CD8-positive, alpha-beta memory T cell (primary cell): ENCODE measurements at regions not wholly inside any gene's neighbourhood (a gene's known extent, or its start where the extent isn't known, plus 50 kb on each side); places are given as distances from the start of the nearest gene placed in this dataset.
A peak's percentile ranks its signal among the peaks of the same experiment; 100 is the strongest.

Experiments used
- CTCF ChIA-PET: fragments of 350-600 bp; sonication (Branson Sonifier 250); formaldehyde crosslinking; loops from one replicate; lab custom pipeline; 2021; ENCODE audit warnings: antibody characterized with exemption; lab: Charles Lee
- POLR2A ChIA-PET: fragments of 350-600 bp; sonication (Branson Sonifier 250); formaldehyde crosslinking; loops from one replicate; lab custom pipeline; 2021; ENCODE audit warnings: antibody characterized with exemption; lab: Charles Lee
- DNase-seq, 5 donors: peaks; one replicate each; pipeline versions ENCODE4 v3.0.0 to v3.0.0-alpha.2; 2020 to 2022; ENCODE audit warnings: mixed read lengths in 1 of 5
- H3K27ac ChIP-seq: one replicate; pipeline ENCODE4 v1.7.0; 2013; ENCODE audit warnings: low read depth, mild to moderate bottlenecking, low read length, moderate library complexity
- H3K27me3 ChIP-seq: 2 replicates; pipeline ENCODE4 v1.7.0; 2013; ENCODE audit warnings: low read length, mild to moderate bottlenecking; ENCODE audit not compliant: insufficient read depth, poor library complexity, severe bottlenecking
- H3K36me3 ChIP-seq: 2 replicates; pipeline ENCODE4 v1.7.0; 2013; ENCODE audit warnings: mild to moderate bottlenecking, low read length, moderate library complexity; ENCODE audit not compliant: insufficient read depth
- H3K4me1 ChIP-seq: 2 replicates; pipeline ENCODE4 v1.7.0; 2013; ENCODE audit warnings: mild to moderate bottlenecking, low read length, moderate library complexity; ENCODE audit not compliant: insufficient read depth
- H3K4me3 ChIP-seq: 2 replicates; pipeline ENCODE4 v1.7.0; 2013; ENCODE audit warnings: mild to moderate bottlenecking, low read length
- H3K9me3 ChIP-seq: 2 replicates; pipeline ENCODE4 v1.7.0; 2013; ENCODE audit warnings: mild to moderate bottlenecking, low read length
- H3K27ac Mint-ChIP-seq, 8 donors: one replicate each; pipeline ENCODE4 v1.8.0; 2020 to 2021; ENCODE audit warnings: mixed read lengths in 8 of 8, mild to moderate bottlenecking in 6 of 8, inconsistent platforms in 3 of 8, moderate library complexity in 3 of 8
- H3K27me3 Mint-ChIP-seq, 2 donors: one replicate each; pipeline ENCODE4 v1.8.0; 2020 to 2021; ENCODE audit warnings: mixed read lengths in 2 of 2, mild to moderate bottlenecking in 1 of 2, moderate library complexity in 1 of 2
- H3K36me3 Mint-ChIP-seq, 3 donors: one replicate each; pipeline ENCODE4 v1.8.0; 2020 to 2021; ENCODE audit warnings: mixed read lengths in 3 of 3, inconsistent platforms in 1 of 3, mild to moderate bottlenecking in 1 of 3
- H3K4me1 Mint-ChIP-seq, 3 donors: one replicate each; pipeline ENCODE4 v1.8.0; 2020 to 2021; ENCODE audit warnings: mixed read lengths in 3 of 3, inconsistent platforms in 1 of 3, mild to moderate bottlenecking in 1 of 3
- H3K4me3 Mint-ChIP-seq, 7 donors: one replicate each; pipeline ENCODE4 v1.8.0; 2020 to 2021; ENCODE audit warnings: mixed read lengths in 7 of 7, mild to moderate bottlenecking in 6 of 7, moderate library complexity in 4 of 7, inconsistent platforms in 2 of 7
- H3K9me3 Mint-ChIP-seq, 5 donors: one replicate each; pipeline ENCODE4 v1.8.0; 2020 to 2022; ENCODE audit warnings: mixed read lengths in 5 of 5, mild to moderate bottlenecking in 3 of 5, moderate library complexity in 2 of 5, inconsistent platforms in 1 of 5

DNA sequence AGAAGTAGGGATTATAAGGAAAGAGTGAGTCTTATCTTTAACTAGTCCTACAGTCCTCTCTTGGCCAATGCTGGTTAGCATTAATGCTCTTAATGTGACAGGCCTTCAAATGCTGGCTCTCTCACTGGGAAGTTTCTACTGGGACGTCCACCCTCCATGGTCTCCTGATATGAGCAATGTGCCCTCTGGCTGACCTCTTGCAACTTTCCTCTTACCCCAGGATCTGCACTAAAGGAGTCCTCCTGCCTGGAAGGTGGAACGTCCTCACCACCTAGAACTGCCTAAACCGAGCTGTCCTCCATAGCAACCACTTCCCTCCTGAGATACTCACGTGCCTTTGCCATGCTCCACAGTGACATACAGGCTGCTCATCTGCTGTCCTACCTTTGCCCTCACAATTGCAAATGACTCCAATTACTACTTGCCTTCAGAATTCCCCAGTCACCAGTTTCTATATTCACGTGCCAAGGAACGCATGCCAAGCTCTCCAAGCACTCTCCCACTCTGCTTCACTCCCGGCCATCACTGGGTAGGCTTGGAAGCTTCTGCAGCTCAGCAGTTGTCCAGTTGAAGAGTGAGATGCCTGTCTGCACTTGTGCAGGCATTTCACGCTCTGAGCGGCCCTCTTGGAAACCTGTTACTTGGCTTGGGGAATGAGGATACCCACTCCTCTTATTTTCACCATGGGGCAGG, 404.7 kb downstream of the RRAGC start:
- Mint-ChIP-seq H3K4me1 (no peaks in the 10 kb centered on the region), H3K9me3 (no peaks in the 10 kb centered on the region), H3K4me3 (no peak overlapping the region), H3K27me3 (peaks cover 10 to 31% of the 10 kb centered on the region in 2 donors), H3K36me3 (no peaks in the 10 kb centered on the region), H3K27ac (no peak overlapping the region)
- ChIA-PET CTCF (no interaction called here), POLR2A (no interaction called here)
- DNase-seq: no peak
- Histone ChIP-seq H3K9me3 (no peaks in the 10 kb centered on the region), H3K27ac (no peak overlapping the region), H3K4me1 (no peaks in the 10 kb centered on the region), H3K4me3 (no peak overlapping the region), H3K27me3 (no peaks in the 10 kb centered on the region), H3K36me3 (no peaks in the 10 kb centered on the region)

DNA sequence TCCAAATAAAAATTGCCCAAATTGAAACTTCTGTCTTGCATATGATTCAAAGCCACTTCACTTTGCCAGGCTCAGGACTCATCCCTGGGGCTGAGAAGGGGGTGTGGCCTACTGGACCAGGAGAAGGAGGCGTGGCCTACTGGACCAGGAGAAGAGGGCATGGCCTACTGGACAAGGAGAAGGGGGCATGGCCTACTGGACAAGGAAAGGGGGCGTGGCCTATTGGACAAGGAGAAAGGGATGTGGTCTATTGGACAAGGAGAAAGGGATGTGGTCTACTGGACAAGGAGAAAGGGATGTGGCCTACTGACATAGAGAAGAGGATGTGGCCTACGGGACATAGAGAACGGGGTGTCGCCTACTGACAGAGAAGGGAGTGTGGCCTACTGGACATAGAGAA, 405.3 kb downstream of the RRAGC start:
- no peak overlapping the region for H3K4me3 Mint-ChIP-seq
- peaks cover 7 to 30% of the 10 kb centered on the region in 2 donors for H3K27me3 Mint-ChIP-seq
- Histone ChIP-seq H3K27ac (no peak overlapping the region), H3K9me3 (no peaks in the 10 kb centered on the region), H3K36me3 (no peaks in the 10 kb centered on the region), H3K27me3 (no peaks in the 10 kb centered on the region), H3K4me3 (no peak overlapping the region), H3K4me1 (no peaks in the 10 kb centered on the region)
- no peaks in the 10 kb centered on the region for H3K4me1 Mint-ChIP-seq
- H3K36me3 Mint-ChIP-seq: no peaks in the 10 kb centered on the region
- DNase-seq: no peak
- CTCF ChIA-PET: no interaction called here
- POLR2A ChIA-PET: no interaction called here
- no peak overlapping the region for H3K27ac Mint-ChIP-seq
- no peaks in the 10 kb centered on the region for H3K9me3 Mint-ChIP-seq

DNA sequence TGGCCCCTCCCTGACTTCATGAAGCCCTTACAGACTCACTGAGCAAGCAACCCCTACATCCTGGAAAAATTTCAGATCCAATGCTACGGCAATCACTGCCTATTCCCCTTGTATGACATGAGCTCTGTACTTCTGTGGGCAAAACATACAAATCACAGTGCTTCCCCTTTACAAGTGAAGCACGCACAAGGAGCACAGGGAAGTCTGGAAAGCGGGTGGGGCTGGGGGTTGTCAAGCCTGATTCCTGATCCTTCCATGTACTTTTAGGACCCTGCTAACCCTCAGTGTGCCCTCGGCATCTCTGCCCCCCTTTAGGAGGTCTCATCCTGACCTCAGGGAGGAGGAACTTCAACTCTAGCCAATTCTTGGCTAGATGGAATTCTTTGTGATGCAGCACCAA, 405.7 kb upstream of the POU3F1 start:
- Histone ChIP-seq H3K9me3 (no peaks in the 10 kb centered on the region), H3K36me3 (no peaks in the 10 kb centered on the region), H3K27ac (no peak overlapping the region), H3K4me3 (no peak overlapping the region), H3K4me1 (no peaks in the 10 kb centered on the region), H3K27me3 (no peaks in the 10 kb centered on the region)
- Mint-ChIP-seq H3K36me3 (no peaks in the 10 kb centered on the region), H3K4me1 (no peaks in the 10 kb centered on the region), H3K4me3 (no peak overlapping the region), H3K27ac (no peak overlapping the region), H3K27me3 (peaks cover 10 to 39% of the 10 kb centered on the region in 2 donors), H3K9me3 (no peaks in the 10 kb centered on the region)
- ChIA-PET CTCF (no interaction called here), POLR2A (interaction anchor here (0.5 kb wide), 1 partner anchor 150 kb away, joined by 7 read pairs; no protein-coding TSS in a partner anchor)
- no peak for DNase-seq

DNA sequence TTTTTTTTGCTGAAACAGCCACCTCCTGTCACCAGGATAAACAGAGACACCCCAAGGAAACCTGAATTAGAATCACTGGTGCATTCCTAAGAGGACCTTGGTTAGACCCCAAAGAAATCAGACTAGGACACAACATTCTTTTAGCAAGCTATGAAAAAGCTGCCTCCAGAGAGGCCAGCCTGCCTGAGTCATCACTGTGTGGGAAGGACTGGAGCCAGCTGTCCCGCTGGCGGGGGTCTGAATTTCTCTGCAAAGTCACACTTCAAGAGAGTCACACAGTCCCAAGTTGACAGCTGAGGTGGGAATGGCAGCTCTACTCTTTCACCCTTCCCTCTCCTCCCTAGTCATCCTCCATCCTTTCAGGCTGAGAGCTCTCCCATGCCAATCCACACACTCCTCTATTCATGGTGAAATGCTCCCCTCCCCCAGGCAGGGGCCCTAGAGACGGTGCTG, 405.0 kb upstream of the POU3F1 start:
- Histone ChIP-seq H3K9me3 (no peaks in the 10 kb centered on the region), H3K36me3 (no peaks in the 10 kb centered on the region), H3K4me3 (no peak overlapping the region), H3K27me3 (no peaks in the 10 kb centered on the region), H3K27ac (no peak overlapping the region), H3K4me1 (no peaks in the 10 kb centered on the region)
- ChIA-PET POLR2A (interaction anchor here (0.5 kb wide), 1 partner anchor 150 kb away, joined by 7 read pairs; no protein-coding TSS in a partner anchor), CTCF (no interaction called here)
- Mint-ChIP-seq H3K4me1 (no peaks in the 10 kb centered on the region), H3K9me3 (no peaks in the 10 kb centered on the region), H3K4me3 (no peak overlapping the region), H3K27me3 (peaks cover 15 to 40% of the 10 kb centered on the region in 2 donors), H3K36me3 (no peaks in the 10 kb centered on the region), H3K27ac (peak overlapping the region in 1 of 8 donors; percentile 33)
- no peak for DNase-seq

DNA sequence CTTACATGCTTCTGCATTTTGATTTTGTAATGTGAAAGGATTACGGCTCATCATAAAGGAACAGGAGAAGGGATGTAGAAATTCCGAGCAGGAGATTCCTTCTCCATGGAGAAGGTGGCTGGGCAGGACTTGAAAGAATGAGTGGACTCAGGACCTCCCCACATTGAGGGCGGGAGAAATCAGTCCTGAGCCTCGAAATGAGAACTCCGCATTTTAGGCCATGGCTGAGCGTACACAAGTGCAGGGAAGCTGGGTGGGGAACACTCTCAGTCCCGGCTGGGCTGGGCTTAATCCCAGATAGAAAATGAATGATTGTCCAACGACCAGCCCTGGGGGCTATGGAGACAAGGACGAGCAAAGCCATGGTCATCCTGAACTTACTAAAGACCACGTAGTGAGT, 402.3 kb upstream of the POU3F1 start:
- H3K27me3 ChIP-seq: no peaks in the 10 kb centered on the region
- DNase-seq: no peak
- ChIA-PET CTCF (interaction anchor here (1.5 kb wide), 1 partner anchor 8 kb away, joined by 4 read pairs; no protein-coding TSS in a partner anchor), POLR2A (no interaction called here)
- Mint-ChIP-seq H3K27ac (no peak overlapping the region), H3K27me3 (peaks cover 18 to 52% of the 10 kb centered on the region in 2 donors), H3K4me1 (no peaks in the 10 kb centered on the region), H3K4me3 (no peak overlapping the region), H3K36me3 (no peaks in the 10 kb centered on the region), H3K9me3 (peaks cover 0 to 2% (median 0%) of the 10 kb centered on the region in 5 donors)
- H3K4me3 ChIP-seq: no peak overlapping the region
- no peaks in the 10 kb centered on the region for H3K4me1 ChIP-seq
- H3K9me3 ChIP-seq: no peaks in the 10 kb centered on the region
- H3K36me3 ChIP-seq: no peaks in the 10 kb centered on the region
- no peak overlapping the region for H3K27ac ChIP-seq

DNA sequence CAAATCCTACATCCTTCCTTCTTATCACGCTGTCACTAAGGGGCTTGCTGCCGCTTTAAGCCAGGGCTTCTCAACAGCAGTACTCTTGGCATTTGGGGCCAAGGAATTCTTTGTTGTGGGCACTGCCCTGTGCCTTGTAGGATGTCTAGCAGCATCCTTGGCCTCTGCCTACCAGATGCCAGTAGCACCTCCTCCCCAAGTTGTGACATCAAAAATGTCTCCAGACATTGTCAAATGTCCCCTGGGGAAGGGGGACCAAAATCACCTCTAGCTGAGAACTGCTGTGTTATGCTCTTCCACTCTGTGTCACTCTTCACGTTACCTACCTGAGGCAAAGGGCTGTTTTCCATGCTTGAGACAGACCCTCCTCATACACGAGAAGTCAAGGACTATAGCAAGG, 400.3 kb upstream of the POU3F1 start:
- POLR2A ChIA-PET: no interaction called here
- no peak overlapping the region for H3K27ac ChIP-seq
- H3K9me3 Mint-ChIP-seq: peaks cover 0 to 5% (median 3%) of the 10 kb centered on the region in 5 donors
- no peak overlapping the region for H3K27ac Mint-ChIP-seq
- no peaks in the 10 kb centered on the region for H3K36me3 ChIP-seq
- no peak overlapping the region for H3K4me3 Mint-ChIP-seq
- H3K9me3 ChIP-seq: no peaks in the 10 kb centered on the region
- peaks cover 20 to 58% of the 10 kb centered on the region in 2 donors for H3K27me3 Mint-ChIP-seq
- H3K4me1 Mint-ChIP-seq: no peaks in the 10 kb centered on the region
- no peak overlapping the region for H3K4me3 ChIP-seq
- no peaks in the 10 kb centered on the region for H3K4me1 ChIP-seq
- no peak for DNase-seq
- no peaks in the 10 kb centered on the region for H3K27me3 ChIP-seq
- CTCF ChIA-PET: no interaction called here
- no peaks in the 10 kb centered on the region for H3K36me3 Mint-ChIP-seq

DNA sequence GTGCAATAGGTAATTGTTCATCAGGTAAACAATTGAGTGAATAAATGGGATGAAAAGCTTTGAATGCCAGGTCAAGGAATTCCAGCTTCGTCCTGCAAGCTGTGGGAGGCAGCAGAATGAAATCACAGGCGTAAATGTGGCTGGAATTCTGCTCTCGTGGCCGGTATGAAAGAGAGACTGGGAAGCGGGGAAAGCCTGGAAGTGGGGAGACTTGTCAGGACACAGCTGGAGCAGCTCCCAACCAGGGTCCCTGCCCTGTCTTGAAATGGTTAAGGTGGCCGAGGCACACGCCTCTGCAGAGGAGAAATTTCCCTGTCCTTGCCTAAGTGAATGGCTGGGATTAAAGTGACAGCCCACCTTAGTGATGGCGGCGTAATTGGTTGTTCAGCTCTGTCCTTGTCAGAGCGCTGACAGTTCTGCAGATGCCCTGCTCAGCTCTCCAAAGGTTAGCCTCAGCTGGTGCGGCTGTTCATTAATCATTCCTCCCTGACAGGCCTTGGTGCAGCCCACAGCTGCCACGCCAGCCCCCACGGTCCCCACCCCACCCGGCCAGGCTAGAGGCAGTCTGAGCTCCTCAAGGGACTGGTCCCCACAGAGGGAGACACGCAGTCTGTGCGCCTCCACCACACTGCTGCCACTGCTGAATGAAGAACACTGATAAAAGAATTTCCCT, 398.3 kb upstream of the POU3F1 start:
- POLR2A ChIA-PET: no interaction called here

DNA sequence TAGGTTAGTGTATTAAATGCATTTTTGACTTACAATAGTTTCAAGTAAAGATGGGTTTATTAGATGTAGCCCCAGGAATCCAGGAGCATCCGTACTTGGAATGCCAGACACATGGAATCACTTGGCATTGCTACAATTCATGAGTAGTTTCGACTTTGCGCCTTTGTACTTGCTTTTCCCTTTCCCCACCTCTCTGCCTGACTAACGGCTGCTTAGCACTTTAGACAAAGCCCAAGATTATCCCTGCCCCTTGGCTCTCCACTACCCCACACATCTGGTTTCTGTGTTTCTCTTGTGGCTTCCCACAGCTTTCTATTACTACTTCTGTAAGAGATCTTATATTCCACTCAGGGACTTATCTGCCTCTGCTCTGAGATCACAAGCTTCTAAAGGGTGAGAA, 397.7 kb upstream of the POU3F1 start:
- no peak overlapping the region for H3K4me3 ChIP-seq
- peaks cover 30 to 80% of the 10 kb centered on the region in 2 donors for H3K27me3 Mint-ChIP-seq
- no peak overlapping the region for H3K4me3 Mint-ChIP-seq
- no peak for DNase-seq
- H3K4me1 ChIP-seq: no peaks in the 10 kb centered on the region
- H3K9me3 ChIP-seq: no peaks in the 10 kb centered on the region
- POLR2A ChIA-PET: no interaction called here
- CTCF ChIA-PET: no interaction called here
- H3K9me3 Mint-ChIP-seq: peaks cover 18 to 27% (median 22%) of the 10 kb centered on the region in 5 donors
- H3K27me3 ChIP-seq: no peaks in the 10 kb centered on the region
- H3K36me3 Mint-ChIP-seq: no peaks in the 10 kb centered on the region
- no peaks in the 10 kb centered on the region for H3K36me3 ChIP-seq
- no peak overlapping the region for H3K27ac Mint-ChIP-seq
- no peak overlapping the region for H3K27ac ChIP-seq
- no peaks in the 10 kb centered on the region for H3K4me1 Mint-ChIP-seq

More for the DNA sequence above, 398.3 kb upstream of the POU3F1 start:
- Mint-ChIP-seq H3K27me3 (peaks cover 30 to 78% of the 10 kb centered on the region in 2 donors), H3K27ac (no peak overlapping the region), H3K9me3 (peaks cover 17 to 25% (median 21%) of the 10 kb centered on the region in 5 donors), H3K4me1 (no peaks in the 10 kb centered on the region), H3K4me3 (no peak overlapping the region), H3K36me3 (no peaks in the 10 kb centered on the region)
- Histone ChIP-seq H3K4me1 (no peaks in the 10 kb centered on the region), H3K4me3 (no peak overlapping the region), H3K27ac (no peak overlapping the region), H3K27me3 (no peaks in the 10 kb centered on the region), H3K9me3 (no peaks in the 10 kb centered on the region), H3K36me3 (no peaks in the 10 kb centered on the region)
- DNase-seq: no peak
- CTCF ChIA-PET: interaction anchor here (1.3 kb wide), 1 partner anchor 11 kb away, joined by 3 read pairs; no protein-coding TSS in a partner anchor
